HG03354 (cell line): ENCODE measurements at regions not wholly inside any gene's neighbourhood (a gene's known extent, or its start where the extent isn't known, plus 50 kb on each side); places are given as distances from the start of the nearest gene placed in this dataset.

Experiments
- ATAC-seq: cut with Tn5 transposase; IDR thresholded peaks from one replicate; pipeline ENCODE4 v1.9.1; 2021; ENCODE audit warnings: mild to moderate bottlenecking; ENCODE audit not compliant: unreplicated experiment, poor library complexity, severe bottlenecking

DNA sequence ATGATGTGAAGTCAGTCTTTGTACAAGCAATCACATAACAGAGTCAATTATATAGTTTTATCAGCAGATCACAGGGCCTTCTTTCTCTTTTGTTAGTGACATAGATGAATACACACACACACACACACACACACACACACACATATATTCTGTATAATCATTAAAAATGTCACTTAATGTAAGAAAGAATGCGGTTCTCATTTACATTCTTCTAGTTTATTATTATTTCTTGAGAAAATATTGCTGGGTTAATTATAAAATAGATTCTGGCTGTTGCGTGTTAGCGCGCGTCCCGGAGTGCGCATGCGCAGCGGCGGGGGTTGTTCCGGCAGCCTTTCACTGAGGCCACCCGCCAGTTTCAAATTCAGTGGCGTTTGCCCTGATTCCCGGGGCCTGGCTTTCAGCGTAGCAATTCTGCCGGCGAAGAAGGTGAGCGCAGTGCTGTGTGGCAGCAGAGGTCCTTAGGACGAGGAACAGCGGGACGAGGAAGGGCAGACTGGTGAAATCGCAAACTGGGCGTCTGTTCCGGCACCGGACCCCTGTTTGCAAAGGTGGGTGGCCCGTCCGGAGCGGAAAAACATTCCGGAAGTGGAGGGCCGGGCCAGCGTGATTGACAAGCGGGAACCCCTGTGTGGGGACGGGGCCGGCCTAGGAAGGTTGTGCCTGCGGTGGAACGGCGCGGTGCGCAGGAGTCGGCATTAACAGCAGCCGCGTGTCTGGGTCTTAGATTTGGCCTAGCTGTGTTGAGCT, 75.3 kb upstream of the PZP start:
- peak; percentile 75 for ATAC-seq

DNA sequence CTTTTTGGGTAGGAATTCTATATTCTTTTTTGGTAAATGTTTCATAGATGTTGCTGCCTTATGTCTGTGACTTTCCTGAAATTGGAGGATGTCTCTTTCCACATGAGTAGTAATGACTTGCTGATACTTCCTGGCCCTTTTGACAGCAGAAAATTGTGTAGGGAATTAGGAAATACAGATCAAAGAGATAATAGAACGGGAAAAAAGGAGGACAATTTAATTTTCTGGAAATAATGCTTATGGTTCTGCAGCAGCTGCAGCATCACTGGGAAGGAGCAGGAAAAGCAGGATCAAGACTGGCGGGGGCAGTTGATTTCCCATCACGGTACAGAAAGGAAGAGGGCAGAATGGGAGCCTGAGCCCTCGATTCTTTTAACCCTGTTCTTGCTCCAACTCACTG, 68.8 kb upstream of the PZP start:
- no peak for ATAC-seq

DNA sequence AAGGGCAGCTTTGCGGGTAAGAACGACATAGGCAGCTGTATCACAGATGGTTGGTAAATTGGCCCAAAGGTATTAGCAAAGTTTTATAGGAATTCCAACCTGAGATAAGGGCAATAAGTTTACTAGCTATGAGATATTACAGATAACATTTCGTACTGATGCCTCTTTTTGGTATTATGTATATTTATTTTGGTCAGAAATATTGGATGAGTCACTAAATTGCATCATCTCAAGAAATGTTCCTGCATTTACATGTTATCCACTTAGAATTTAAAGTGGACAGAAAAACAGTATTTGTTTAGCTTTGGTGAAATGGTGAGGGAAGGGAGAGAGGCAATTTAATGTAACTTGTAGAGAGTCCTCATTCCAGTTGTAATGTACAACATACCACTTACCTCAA, 65.1 kb upstream of the PZP start:
- ATAC-seq, result no peak

DNA sequence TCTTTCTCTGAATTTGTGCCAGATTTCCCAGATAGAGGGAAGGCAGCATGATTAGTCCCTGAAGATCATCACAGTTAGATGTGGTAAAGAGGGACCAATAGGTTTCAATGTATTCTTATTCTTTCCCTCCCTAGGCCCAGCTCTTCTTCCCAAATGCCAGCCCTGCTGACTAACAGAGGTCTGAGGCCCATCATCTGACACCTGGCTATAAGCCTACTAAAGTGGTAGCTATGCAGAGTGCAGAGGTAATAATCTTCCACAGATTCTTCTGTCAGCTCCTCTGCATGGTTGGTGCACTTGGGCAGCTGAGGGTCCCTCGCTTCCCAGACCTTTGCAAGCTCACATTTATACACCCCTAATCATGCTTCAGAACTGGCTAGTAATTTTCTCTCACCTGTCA, 63.7 kb upstream of the PZP start:
- ATAC-seq, result no peak

GRCh38 chr12:9264546-9264945, 56.4 kb upstream of the PZP start:
- ATAC-seq, result no peak

DNA sequence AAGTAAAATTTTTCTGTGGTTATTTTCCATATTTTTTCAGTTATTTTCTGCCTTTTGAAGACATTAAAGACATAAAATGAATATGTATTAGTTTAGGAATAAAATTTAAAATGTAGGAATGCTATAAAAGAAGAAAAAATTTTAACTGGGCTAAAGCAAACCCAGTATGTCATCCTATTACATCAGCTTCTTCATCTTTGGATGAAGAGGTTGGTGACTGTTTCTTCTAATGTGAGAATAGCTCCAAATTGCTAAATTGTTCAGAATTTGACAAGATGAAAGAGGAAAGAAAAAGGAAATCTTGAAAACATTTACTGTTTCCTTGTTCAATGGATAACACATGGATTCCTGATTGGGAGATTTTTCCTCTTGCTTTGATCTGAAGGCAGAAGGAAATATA, 52.7 kb upstream of the PZP start:
- ATAC-seq, result no peak

DNA sequence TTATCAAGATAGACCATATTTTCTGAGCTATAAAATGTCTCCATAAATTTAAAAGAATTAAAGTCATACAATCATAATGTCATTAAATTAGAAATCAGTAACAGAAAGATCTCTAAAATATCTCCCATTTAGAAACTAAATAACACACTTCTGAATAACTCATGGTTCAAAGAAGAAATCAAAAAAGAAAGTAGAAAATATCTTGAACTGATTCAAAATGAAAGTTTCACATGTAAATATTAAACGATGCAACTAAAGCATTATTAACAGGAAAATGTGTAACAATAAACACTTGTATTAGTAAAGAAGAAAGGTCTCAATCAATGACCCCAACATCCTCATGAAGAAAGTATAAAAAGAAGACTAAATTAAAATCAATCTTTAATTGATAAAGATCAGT, 50.5 kb upstream of the PZP start:
- ATAC-seq, result no peak
